ENCODE measurements at regions not wholly inside any gene's neighbourhood (a gene's known extent, or its start where the extent isn't known, plus 50 kb on each side); places are given as distances from the start of the nearest gene placed in this dataset.

GRCh38 chr1:230012093-230012393 lies 55.0 kb upstream of the GALNT2 start:
- CTCF ChIA-PET (ENCODE audit: partially characterized antibody), result no interaction called here
- no peaks in the 10 kb centered on the region for H3K36me3 ChIP-seq (ENCODE audit: control insufficient read depth in 2 of 4, insufficient read depth in 4 of 4, low read length in 3 of 4)
- H3K14ac ChIP-seq (ENCODE audit: insufficient read length), result no peak overlapping the region
- H2BK15ac ChIP-seq (ENCODE audit: low read length), result no peak overlapping the region
- no peak overlapping the region for H3K23ac ChIP-seq (ENCODE audit: insufficient read length)
- H2BK20ac ChIP-seq (ENCODE audit: low read length), result no peak overlapping the region
- H3K4me2 ChIP-seq (ENCODE audit: insufficient read depth in 1 of 2, low read depth in 2 of 2, low read length in 2 of 2), result no peak overlapping the region
- no peaks in the 10 kb centered on the region; a peak in 1 of 7 replicates for H3K27me3 ChIP-seq (replicated peaks in 1 of 4; ENCODE audit: control insufficient read depth in 3 of 4, extremely low read depth in 1 of 4, insufficient read depth in 3 of 4, low read length in 3 of 4)
- no peak for DNase-seq (ENCODE audit: low read depth in 1 of 2, low spot score in 2 of 2)
- no peak overlapping the region for H2BK5ac ChIP-seq (ENCODE audit: low read depth, low read length)
- peaks cover 0 to 5% (median 2%) of the 10 kb centered on the region in 4 experiments; a peak in 3 of 7 replicates for H3K4me1 ChIP-seq (replicated peaks in 1 of 4; ENCODE audit: control insufficient read depth in 3 of 4, insufficient read depth in 4 of 4, low read length in 3 of 4)
- no peak overlapping the region for H4K5ac ChIP-seq (ENCODE audit: insufficient read length, low read depth, low read length)
- no peak overlapping the region for H3K4ac ChIP-seq (replicated peaks; ENCODE audit: insufficient read length, low read depth, low read length)
- no peak overlapping the region for H2AFZ ChIP-seq (ENCODE audit: low read length)
- H3K79me1 ChIP-seq (ENCODE audit: low read depth, low read length), result no peaks in the 10 kb centered on the region; the same call in 1 of the 2 replicates
- no peaks in the 10 kb centered on the region for H3K23me2 ChIP-seq (ENCODE audit: low read depth, low read length)
- H3K18ac ChIP-seq (ENCODE audit: extremely low read depth, low read length), result no peak overlapping the region
- no peak overlapping the region for H2BK12ac ChIP-seq (ENCODE audit: low read depth, low read length)
- H4K91ac ChIP-seq (replicated peaks; ENCODE audit: insufficient read length, low read length), result no peak overlapping the region
- no peak for TF ChIP-seq HDAC2 (IDR thresholded peaks at IDR 0.05; ENCODE audit: borderline replicate concordance in 1 of 2, low read depth in 2 of 2, low read length in 2 of 2)
- TF ChIP-seq CTBP2 (IDR thresholded peaks at IDR 0.05; ENCODE audit: borderline replicate concordance, insufficient read depth, insufficient read length, low read length), result no peak
- no peak for TF ChIP-seq CEBPB (IDR thresholded peaks at IDR 0.05; ENCODE audit: low read depth, low read length)
- TF ChIP-seq, protein P1, sequence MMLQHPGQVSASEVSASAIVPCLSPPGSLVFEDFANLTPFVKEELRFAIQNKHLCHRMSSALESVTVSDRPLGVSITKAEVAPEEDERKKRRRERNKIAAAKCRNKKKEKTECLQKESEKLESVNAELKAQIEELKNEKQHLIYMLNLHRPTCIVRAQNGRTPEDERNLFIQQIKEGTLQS (IDR thresholded peaks at IDR 0.05; ENCODE audit: insufficient read depth, low read depth, low read length), result no peak
- no peak for TF ChIP-seq FOSL1 (IDR thresholded peaks at IDR 0.05; ENCODE audit: insufficient read depth, low read depth, low read length)
- no peak for TF ChIP-seq KDM4A (IDR thresholded peaks at IDR 0.05; ENCODE audit: low read depth, low read length, severe bottlenecking)
- POLR2A ChIA-PET (ENCODE audit: partially characterized antibody), result no interaction called here
- H4K20me1 ChIP-seq (replicated peaks in 1 of 2; ENCODE audit: control insufficient read depth in 1 of 2, insufficient read depth in 2 of 2, low read length in 2 of 2), result no peaks in the 10 kb centered on the region
- no peak overlapping the region for H2AK5ac ChIP-seq (ENCODE audit: low read depth, low read length)
- no peak for FAIRE-seq
- no peaks in the 10 kb centered on the region for H3K79me2 ChIP-seq (ENCODE audit: control insufficient read depth in 1 of 2, insufficient read depth in 2 of 2, low read length in 2 of 2)
- H3K9ac ChIP-seq (replicated peaks in 1 of 4; ENCODE audit: extremely low read depth in 1 of 4, low read depth in 3 of 4, low read length in 3 of 4), result no peak overlapping the region
- H4K8ac ChIP-seq (ENCODE audit: extremely low read depth, insufficient read depth, low read length), result no peak overlapping the region
- H3K27ac ChIP-seq (ENCODE audit: low read depth, low read length), result no peak overlapping the region
- no peak overlapping the region for H2BK120ac ChIP-seq (replicated peaks; ENCODE audit: low read depth, low read length)
- no peaks in the 10 kb centered on the region for H3K9me3 ChIP-seq (ENCODE audit: insufficient read depth in 2 of 2, low read depth in 1 of 2, low read length in 1 of 2)
- H3K4me3 ChIP-seq (ENCODE audit: extremely low read depth in 1 of 4, insufficient read depth in 2 of 4, low read depth in 3 of 4, low read length in 4 of 4), result no peak overlapping the region
- H3K56ac ChIP-seq (replicated peaks; ENCODE audit: insufficient read length, low read depth, low read length), result no peak overlapping the region
